ENCODE measurements at regions not wholly inside any gene's neighbourhood (a gene's known extent, or its start where the extent isn't known, plus 50 kb on each side); places are given as distances from the start of the nearest gene placed in this dataset.

- no peak for TF ChIP-seq CTCF (IDR thresholded peaks at IDR 0.05; ENCODE audit: control insufficient read depth, extremely low read depth, insufficient read depth)
- H3K4me3 ChIP-seq (ENCODE audit: low read depth, low read length): no peak overlapping the region
- no peak for DNase-seq (ENCODE audit: low read depth)
These were observed 164.5 kb upstream of the NCK2 start for GRCh38 chr2:105580216-105580615.

- no peak for DNase-seq (ENCODE audit: low read depth)
- no peak for TF ChIP-seq CTCF (IDR thresholded peaks at IDR 0.05; ENCODE audit: control insufficient read depth, extremely low read depth, insufficient read depth)
These were observed 166.5 kb upstream of the NCK2 start for GRCh38 chr2:105578166-105578565.

GRCh38 chr2:105577762-105578161 is 166.9 kb upstream of the NCK2 start:
- TF ChIP-seq CTCF (IDR thresholded peaks at IDR 0.05; ENCODE audit: control insufficient read depth, extremely low read depth, insufficient read depth): no peak
- H3K4me3 ChIP-seq (ENCODE audit: low read depth, low read length): no peak overlapping the region
- no peak for DNase-seq (ENCODE audit: low read depth)

More at GRCh38 chr2:105578166-105578565, 166.5 kb upstream of the NCK2 start:
- no peak overlapping the region for H3K4me3 ChIP-seq (ENCODE audit: low read depth, low read length)

- DNase-seq (ENCODE audit: low read depth): peak; percentile 37
- peak; percentile 57 for TF ChIP-seq CTCF (IDR thresholded peaks at IDR 0.05; ENCODE audit: control insufficient read depth, extremely low read depth, insufficient read depth)
- H3K4me3 ChIP-seq (ENCODE audit: low read depth, low read length): no peak overlapping the region
These were observed 168.1 kb upstream of the NCK2 start for GRCh38 chr2:105576440-105577241.

GRCh38 chr2:105576050-105576439 is 168.7 kb upstream of the NCK2 start:
- no peak for DNase-seq (ENCODE audit: low read depth)
- H3K4me3 ChIP-seq (ENCODE audit: low read depth, low read length): no peak overlapping the region
- no peak for TF ChIP-seq CTCF (IDR thresholded peaks at IDR 0.05; ENCODE audit: control insufficient read depth, extremely low read depth, insufficient read depth)

- no peak for TF ChIP-seq CTCF (IDR thresholded peaks at IDR 0.05; ENCODE audit: control insufficient read depth, extremely low read depth, insufficient read depth)
- DNase-seq (ENCODE audit: low read depth): no peak
- H3K4me3 ChIP-seq (ENCODE audit: low read depth, low read length): no peak overlapping the region
These were observed 169.2 kb upstream of the NCK2 start for GRCh38 chr2:105575499-105576025.

All from LNCaP clone FGC (cell line).